ENCODE measurements at regions not wholly inside any gene's neighbourhood (a gene's known extent, or its start where the extent isn't known, plus 50 kb on each side); places are given as distances from the start of the nearest gene placed in this dataset.

- Histone ChIP-seq H3K4me3 (no peak overlapping the region), H3K27ac (no peak overlapping the region), H3K36me3 (no peaks in the 10 kb centered on the region), H2AFZ (replicated peaks) (no peak overlapping the region), H3F3A (ENCODE audit: low read depth) (no peaks in the 10 kb centered on the region), H3K9ac (no peak overlapping the region), H3K4me1 (peaks cover 7% of the 10 kb centered on the region), H3K9me3 (ENCODE audit: low read depth) (no peaks in the 10 kb centered on the region), H3K27me3 (no peaks in the 10 kb centered on the region), H3K4me2 (no peak overlapping the region), H4K20me1 (ENCODE audit: low read depth) (no peaks in the 10 kb centered on the region), H3K79me2 (ENCODE audit: low read depth) (no peaks in the 10 kb centered on the region)
- TF ChIP-seq EZH2phosphoT487 (IDR thresholded peaks at IDR 0.05) = no peak
- no peak for TF ChIP-seq CTCF (IDR thresholded peaks at IDR 0.05)
- Mint-ChIP-seq H3K4me1 (peaks cover 9% of the 10 kb centered on the region), H3K36me3 (no peaks in the 10 kb centered on the region), H3K27me3 (ENCODE audit: insufficient read depth, low read depth) (no peaks in the 10 kb centered on the region), H3K27ac (no peak overlapping the region), H3K4me3 (no peak overlapping the region), H3K9me3 (no peaks in the 10 kb centered on the region)
- DNase-seq (ENCODE audit: low spot score) = no peak
These were observed 285.1 kb downstream of the RBM43 start for GRCh38 chr2:150976604-150977003.

GRCh38 chr2:150974864-150975263 is 286.8 kb downstream of the RBM43 start:
- H4K20me1 ChIP-seq (ENCODE audit: low read depth) = no peaks in the 10 kb centered on the region
- H3K4me2 ChIP-seq = no peak overlapping the region
- no peak overlapping the region for H3K4me3 ChIP-seq
- no peaks in the 10 kb centered on the region for H3K9me3 ChIP-seq (ENCODE audit: low read depth)
- no peak overlapping the region for H3K27ac Mint-ChIP-seq
- no peaks in the 10 kb centered on the region for H3K36me3 Mint-ChIP-seq
- H3K79me2 ChIP-seq (ENCODE audit: low read depth) = no peaks in the 10 kb centered on the region
- H3K4me1 Mint-ChIP-seq = peaks cover 5% of the 10 kb centered on the region
- H3K9me3 Mint-ChIP-seq = peaks cover 2% of the 10 kb centered on the region
- no peaks in the 10 kb centered on the region for H3F3A ChIP-seq (ENCODE audit: low read depth)
- H3K27me3 Mint-ChIP-seq (ENCODE audit: insufficient read depth, low read depth) = no peaks in the 10 kb centered on the region
- DNase-seq (ENCODE audit: low spot score) = no peak
- H3K4me1 ChIP-seq = peaks cover 7% of the 10 kb centered on the region
- no peak overlapping the region for H3K27ac ChIP-seq
- no peak overlapping the region for H3K4me3 Mint-ChIP-seq
- H3K36me3 ChIP-seq = no peaks in the 10 kb centered on the region
- H2AFZ ChIP-seq (replicated peaks) = no peak overlapping the region
- no peak overlapping the region for H3K9ac ChIP-seq
- H3K27me3 ChIP-seq = no peaks in the 10 kb centered on the region
- TF ChIP-seq EZH2phosphoT487 (IDR thresholded peaks at IDR 0.05) (no peak), EZH2 (IDR thresholded peaks at IDR 0.05) (no peak), CTCF (IDR thresholded peaks at IDR 0.05) (no peak)

GRCh38 chr2:150974234-150974633 is 287.4 kb downstream of the RBM43 start:
- Histone ChIP-seq H3K27me3 (no peaks in the 10 kb centered on the region), H3K36me3 (no peaks in the 10 kb centered on the region), H3K4me2 (no peak overlapping the region), H3F3A (ENCODE audit: low read depth) (no peaks in the 10 kb centered on the region), H3K79me2 (ENCODE audit: low read depth) (no peaks in the 10 kb centered on the region), H2AFZ (replicated peaks) (no peak overlapping the region), H3K4me1 (peaks cover 7% of the 10 kb centered on the region), H3K9me3 (ENCODE audit: low read depth) (no peaks in the 10 kb centered on the region), H3K9ac (no peak overlapping the region), H3K4me3 (no peak overlapping the region), H3K27ac (no peak overlapping the region), H4K20me1 (ENCODE audit: low read depth) (no peaks in the 10 kb centered on the region)
- Mint-ChIP-seq H3K9me3 (peaks cover 2% of the 10 kb centered on the region), H3K4me3 (no peak overlapping the region), H3K27me3 (ENCODE audit: insufficient read depth, low read depth) (no peaks in the 10 kb centered on the region), H3K36me3 (no peaks in the 10 kb centered on the region), H3K27ac (no peak overlapping the region), H3K4me1 (peaks cover 5% of the 10 kb centered on the region)
- DNase-seq (ENCODE audit: low spot score) = no peak
- TF ChIP-seq CTCF (IDR thresholded peaks at IDR 0.05) (no peak), EZH2 (IDR thresholded peaks at IDR 0.05) (no peak), EZH2phosphoT487 (IDR thresholded peaks at IDR 0.05) (no peak)

- no peaks in the 10 kb centered on the region for H4K20me1 ChIP-seq (ENCODE audit: low read depth)
- peaks cover 2% of the 10 kb centered on the region for H3K9me3 Mint-ChIP-seq
- no peaks in the 10 kb centered on the region for H3K9me3 ChIP-seq (ENCODE audit: low read depth)
- no peaks in the 10 kb centered on the region for H3K27me3 Mint-ChIP-seq (ENCODE audit: insufficient read depth, low read depth)
- DNase-seq (ENCODE audit: low spot score) = no peak
- peaks cover 5% of the 10 kb centered on the region for H3K4me1 Mint-ChIP-seq
- H3K79me2 ChIP-seq (ENCODE audit: low read depth) = no peaks in the 10 kb centered on the region
- no peak overlapping the region for H3K9ac ChIP-seq
- no peak overlapping the region for H3K4me2 ChIP-seq
- no peak overlapping the region for H3K27ac ChIP-seq
- no peak for TF ChIP-seq EZH2phosphoT487 (IDR thresholded peaks at IDR 0.05)
- no peak for TF ChIP-seq EZH2 (IDR thresholded peaks at IDR 0.05)
- TF ChIP-seq CTCF (IDR thresholded peaks at IDR 0.05) = no peak
- no peaks in the 10 kb centered on the region for H3F3A ChIP-seq (ENCODE audit: low read depth)
- H3K27ac Mint-ChIP-seq = no peak overlapping the region
- H3K36me3 Mint-ChIP-seq = no peaks in the 10 kb centered on the region
- no peak overlapping the region for H2AFZ ChIP-seq (replicated peaks)
- H3K36me3 ChIP-seq = no peaks in the 10 kb centered on the region
- no peaks in the 10 kb centered on the region for H3K27me3 ChIP-seq
- no peak overlapping the region for H3K4me3 Mint-ChIP-seq
- H3K4me3 ChIP-seq = no peak overlapping the region
- peaks cover 3% of the 10 kb centered on the region for H3K4me1 ChIP-seq
These were observed 289.8 kb downstream of the RBM43 start for GRCh38 chr2:150971910-150972309.
